ENCODE measurements at regions not wholly inside any gene's neighbourhood (a gene's known extent, or its start where the extent isn't known, plus 50 kb on each side); places are given as distances from the start of the nearest gene placed in this dataset.

DNA sequence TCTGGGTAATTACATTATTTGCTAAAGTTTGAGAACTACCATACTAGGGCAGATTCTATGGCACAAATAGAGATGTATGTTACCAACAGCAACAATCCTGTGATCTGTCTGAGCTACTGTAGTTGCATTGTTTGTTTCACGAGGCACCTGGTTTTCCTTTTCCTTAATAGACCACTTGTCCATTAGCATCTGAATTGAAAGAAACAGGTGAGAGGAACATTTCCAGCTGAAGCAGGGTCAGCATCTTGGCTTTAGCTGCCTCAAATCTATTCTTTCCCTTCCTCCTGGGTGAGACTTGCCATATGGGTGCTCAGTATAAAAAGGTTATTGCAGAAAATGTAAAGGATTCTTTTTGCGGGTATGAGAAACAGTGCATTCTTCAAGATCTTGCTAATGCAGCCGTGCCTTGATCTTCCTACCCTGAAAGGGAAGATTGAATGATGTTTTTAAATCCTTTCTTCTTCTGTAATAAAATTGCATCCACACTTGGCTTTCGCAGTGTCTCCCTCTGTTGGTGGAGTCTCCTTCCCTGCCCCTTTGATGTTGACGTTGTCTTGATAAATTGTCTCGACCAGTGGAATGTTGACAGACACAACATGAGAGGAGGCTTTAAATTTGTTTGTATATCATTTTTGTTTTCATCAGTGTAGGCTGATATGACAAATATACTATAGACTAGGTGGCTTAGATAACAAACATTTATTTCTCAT lies 118.0 kb upstream of the BRINP1 start:
- TF ChIP-seq POLR2AphosphoS5 (IDR thresholded peaks at IDR 0.05; ENCODE audit: insufficient read depth, low read depth, low read length) (no peak), POLR2A (IDR thresholded peaks at IDR 0.05; ENCODE audit: low read depth, low read length) (no peak), GATA2 (IDR thresholded peaks at IDR 0.05; ENCODE audit: insufficient read depth, insufficient read length, low read depth, low read length) (no peak), MYC (IDR thresholded peaks at IDR 0.05; ENCODE audit: low read depth, low read length) (no peak), JUN (IDR thresholded peaks at IDR 0.05; ENCODE audit: borderline replicate concordance, insufficient read depth, insufficient read length, low read depth) (no peak), FOS (IDR thresholded peaks at IDR 0.05; ENCODE audit: borderline replicate concordance, insufficient read depth, low read length) (no peak), EZH2 (IDR thresholded peaks at IDR 0.05; ENCODE audit: borderline replicate concordance, low read depth, low read length, severe bottlenecking) (no peak)
- TF ChIP-seq, protein P1, sequence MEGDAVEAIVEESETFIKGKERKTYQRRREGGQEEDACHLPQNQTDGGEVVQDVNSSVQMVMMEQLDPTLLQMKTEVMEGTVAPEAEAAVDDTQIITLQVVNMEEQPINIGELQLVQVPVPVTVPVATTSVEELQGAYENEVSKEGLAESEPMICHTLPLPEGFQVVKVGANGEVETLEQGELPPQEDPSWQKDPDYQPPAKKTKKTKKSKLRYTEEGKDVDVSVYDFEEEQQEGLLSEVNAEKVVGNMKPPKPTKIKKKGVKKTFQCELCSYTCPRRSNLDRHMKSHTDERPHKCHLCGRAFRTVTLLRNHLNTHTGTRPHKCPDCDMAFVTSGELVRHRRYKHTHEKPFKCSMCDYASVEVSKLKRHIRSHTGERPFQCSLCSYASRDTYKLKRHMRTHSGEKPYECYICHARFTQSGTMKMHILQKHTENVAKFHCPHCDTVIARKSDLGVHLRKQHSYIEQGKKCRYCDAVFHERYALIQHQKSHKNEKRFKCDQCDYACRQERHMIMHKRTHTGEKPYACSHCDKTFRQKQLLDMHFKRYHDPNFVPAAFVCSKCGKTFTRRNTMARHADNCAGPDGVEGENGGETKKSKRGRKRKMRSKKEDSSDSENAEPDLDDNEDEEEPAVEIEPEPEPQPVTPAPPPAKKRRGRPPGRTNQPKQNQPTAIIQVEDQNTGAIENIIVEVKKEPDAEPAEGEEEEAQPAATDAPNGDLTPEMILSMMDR (IDR thresholded peaks at IDR 0.05; ENCODE audit: extremely low read depth in 1 of 2, insufficient read depth in 1 of 2, low read depth in 1 of 2, low read length in 2 of 2), result no peak
- TF ChIP-seq, protein P2, sequence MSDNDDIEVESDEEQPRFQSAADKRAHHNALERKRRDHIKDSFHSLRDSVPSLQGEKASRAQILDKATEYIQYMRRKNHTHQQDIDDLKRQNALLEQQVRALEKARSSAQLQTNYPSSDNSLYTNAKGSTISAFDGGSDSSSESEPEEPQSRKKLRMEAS (IDR thresholded peaks at IDR 0.05; ENCODE audit: insufficient read depth, insufficient read length), result no peak
- dilution Hi-C loops (cut with MboI; ENCODE audit: extremely low pct_ligation_motif_present, low sequenced_read_pairs), result no loop called here
- CTCF ChIA-PET, result no interaction called here

More for the DNA sequence above, 118.0 kb upstream of the BRINP1 start:
- no peak overlapping the region for H2AFZ ChIP-seq (ENCODE audit: low read depth, low read length)
- H3K27me3 ChIP-seq (ENCODE audit: control insufficient read depth in 2 of 2, insufficient read depth in 2 of 2, low read length in 2 of 2), result no peaks in the 10 kb centered on the region
- H4K20me1 ChIP-seq (replicated peaks; ENCODE audit: control insufficient read depth, extremely low read depth, insufficient read depth, low read length), result no peaks in the 10 kb centered on the region
- peaks cover 3% of the 10 kb centered on the region for H3K9me3 ChIP-seq (replicated peaks; ENCODE audit: control insufficient read depth, insufficient read depth, low read length)
- FAIRE-seq, result no peak
- no peaks in the 10 kb centered on the region for H3K36me3 ChIP-seq (ENCODE audit: control insufficient read depth in 2 of 2, extremely low read depth in 1 of 2, insufficient read depth in 2 of 2, low read length in 2 of 2)
- POLR2A ChIA-PET, result no interaction called here
- H3K9me1 ChIP-seq (replicated peaks; ENCODE audit: control insufficient read depth, extremely low read depth, insufficient read depth, low read length), result no peaks in the 10 kb centered on the region
- H3K27ac ChIP-seq (ENCODE audit: insufficient read depth, low read depth, low read length), result no peak overlapping the region
- H3K4me3 ChIP-seq (replicated peaks in 1 of 3; ENCODE audit: insufficient read depth in 1 of 3, low read depth in 1 of 3, low read length in 3 of 3), result no peak overlapping the region
- no peak for DNase-seq (ENCODE audit: low read depth, low spot score)
- H3K79me2 ChIP-seq (ENCODE audit: control insufficient read depth, insufficient read depth, low read length), result no peaks in the 10 kb centered on the region
- H3K4me1 ChIP-seq (ENCODE audit: control insufficient read depth, extremely low read depth, insufficient read depth, low read length), result no peaks in the 10 kb centered on the region
- H3K4me2 ChIP-seq (ENCODE audit: insufficient read depth, low read length), result no peak overlapping the region
- BruUV-seq (replicated peaks), result no TSS peak
- H3K9ac ChIP-seq (replicated peaks; ENCODE audit: extremely low read depth, insufficient read depth, low read length), result no peak overlapping the region
- intact Hi-C loops (cut with micrococcal nuclease), result no loop called here

Measured in endothelial cell of umbilical vein (primary cell).